ENCODE measurements at regions not wholly inside any gene's neighbourhood (a gene's known extent, or its start where the extent isn't known, plus 50 kb on each side); places are given as distances from the start of the nearest gene placed in this dataset.
"Not testable (repeated sequence)": the region's sequence is repeated elsewhere in the genome, so short reads cannot be mapped to it uniquely, and the experiment has no call there.

DNA sequence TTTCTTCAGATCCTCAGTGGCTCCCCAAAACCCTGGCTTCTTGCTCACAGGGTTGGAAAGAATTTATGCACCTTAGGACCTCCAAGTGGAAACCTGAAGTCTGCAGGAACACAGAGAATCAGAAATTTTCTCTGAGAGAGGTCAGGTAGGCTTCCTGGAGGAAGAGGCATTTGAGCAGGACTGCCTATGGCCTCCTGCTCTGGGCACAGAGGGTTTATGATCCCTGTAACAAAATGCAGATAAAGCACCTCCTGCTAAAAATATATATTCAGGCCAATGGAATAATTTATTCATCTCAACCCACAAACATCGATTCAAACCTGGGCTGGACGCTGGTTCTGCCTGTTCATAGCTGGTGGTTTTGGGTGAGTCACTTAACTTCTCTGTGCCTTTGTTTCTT is 68.1 kb upstream of the FGF3 start:
- no peak for DNase-seq

DNA sequence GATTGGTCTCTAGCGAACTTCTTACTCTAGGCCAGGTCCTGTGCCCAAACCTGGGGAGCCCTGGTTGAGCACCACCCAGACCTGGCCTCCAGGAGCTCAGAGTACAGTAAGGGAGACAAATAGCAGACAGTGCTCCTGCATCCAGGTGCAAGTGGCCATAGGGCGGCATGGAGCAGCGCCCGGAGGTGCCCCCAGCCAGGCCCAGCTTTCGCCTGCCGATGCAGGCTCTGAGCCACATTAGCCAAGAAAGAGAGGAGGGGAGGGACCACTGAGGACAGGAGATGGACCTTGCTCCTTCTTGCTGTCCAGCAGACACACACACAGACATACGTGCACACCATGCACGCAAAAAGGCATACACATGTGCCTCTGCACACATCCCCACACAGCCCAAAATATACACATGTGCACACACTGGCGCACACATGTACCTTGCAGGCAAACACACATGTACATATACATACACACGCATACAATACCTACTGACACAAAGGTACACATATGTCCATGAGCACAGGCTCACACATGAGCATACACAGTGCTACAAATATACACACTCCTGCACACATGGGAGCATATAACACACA is 68.7 kb upstream of the FGF3 start:
- no peak for DNase-seq

DNA sequence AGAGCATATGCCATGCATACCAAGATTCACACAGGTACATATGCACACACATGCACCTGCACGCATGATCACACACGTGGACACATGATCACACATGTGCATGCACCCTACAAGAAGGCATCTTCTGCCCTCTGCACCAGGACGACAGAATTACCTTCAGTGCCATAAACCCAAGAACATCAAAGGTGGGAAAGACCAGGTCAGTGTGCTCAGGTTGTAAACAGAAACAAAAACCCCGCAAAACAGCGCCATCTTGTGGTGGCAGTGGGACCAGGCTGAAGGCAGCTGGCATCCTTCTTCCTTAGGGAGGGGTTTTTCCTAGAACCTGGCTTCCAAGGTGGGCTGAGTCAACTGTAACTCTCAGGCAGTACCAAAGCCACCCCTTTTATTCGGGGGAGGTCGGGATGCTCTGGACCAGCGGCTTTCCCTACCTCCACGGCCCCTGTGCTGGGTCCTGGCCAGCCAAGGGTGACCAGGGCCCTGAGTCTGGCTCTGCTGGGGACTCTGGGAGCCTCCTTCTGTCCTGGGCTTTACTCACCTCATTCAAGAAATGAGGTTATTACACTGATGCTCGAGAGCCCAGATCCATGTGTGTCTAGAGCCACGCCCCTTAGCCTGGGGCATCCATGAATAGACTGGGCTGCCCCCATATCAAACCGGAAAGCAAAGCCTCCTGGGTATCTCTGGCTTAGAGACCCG is 69.4 kb upstream of the FGF3 start:
- DNase-seq: no peak

DNA sequence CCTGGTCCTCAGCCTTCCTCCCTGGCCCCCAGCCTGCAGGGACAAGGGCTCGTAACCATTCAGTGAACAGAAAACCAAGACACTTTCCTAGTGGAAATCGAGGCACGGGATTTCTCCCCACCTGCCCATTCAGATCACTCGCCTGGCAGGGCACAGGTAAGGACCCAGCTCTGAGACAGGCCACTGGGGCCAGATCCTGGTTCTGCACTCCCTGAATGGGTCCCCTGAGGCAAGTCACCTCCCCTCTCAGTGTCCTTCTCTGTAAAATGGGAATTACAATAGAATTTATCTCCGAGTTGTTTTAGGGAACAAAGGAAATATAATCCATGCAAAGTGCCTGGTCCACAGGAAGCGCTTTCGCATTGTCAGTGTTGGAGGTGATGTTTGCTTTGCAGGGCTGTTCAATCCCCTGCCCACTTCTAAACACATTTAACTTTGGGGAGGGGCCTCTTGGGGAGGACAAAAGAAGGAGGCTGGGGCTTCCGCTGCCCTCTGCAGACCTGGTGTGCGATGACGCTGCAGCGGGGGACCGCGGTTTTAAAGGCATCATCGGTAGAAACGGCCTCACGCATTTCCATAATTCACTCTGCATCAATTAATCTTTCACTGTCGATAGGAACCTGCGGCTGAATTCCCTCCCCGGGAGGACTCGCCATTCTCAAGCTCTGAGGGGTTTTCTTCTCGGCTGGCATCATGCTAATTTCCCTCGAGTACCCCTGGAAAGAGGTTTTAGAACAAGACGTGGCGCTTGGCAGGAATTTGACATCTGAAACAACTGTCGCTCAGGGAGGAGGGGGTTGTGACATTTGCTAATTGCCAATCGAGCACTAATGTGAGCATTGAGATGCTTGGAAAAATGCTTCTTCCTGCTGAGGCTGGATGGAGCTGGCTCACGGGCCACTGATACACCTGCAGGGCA is 70.4 kb upstream of the FGF3 start:
- DNase-seq: no peak

DNA sequence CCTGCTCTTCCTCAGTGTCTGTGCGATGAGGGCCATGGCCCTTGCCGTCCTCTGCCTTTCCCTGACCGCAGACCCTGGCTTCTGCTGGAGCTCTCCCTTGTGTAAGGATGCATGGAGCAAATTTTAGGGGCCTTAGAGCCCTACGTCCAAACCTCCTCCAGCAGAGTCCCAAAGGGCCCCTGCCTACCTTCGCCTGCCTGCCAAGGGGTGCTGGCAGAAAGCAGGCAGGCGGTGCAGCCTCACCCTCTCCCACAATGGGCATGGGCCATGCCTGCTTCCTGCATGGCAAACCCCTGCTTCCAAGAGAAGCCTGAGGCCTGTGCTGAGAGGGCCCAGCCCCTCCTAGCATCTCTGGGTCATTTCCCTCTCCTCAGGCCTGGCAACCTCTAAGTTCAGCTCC is 71.3 kb upstream of the FGF3 start:
- DNase-seq: no peak

DNA sequence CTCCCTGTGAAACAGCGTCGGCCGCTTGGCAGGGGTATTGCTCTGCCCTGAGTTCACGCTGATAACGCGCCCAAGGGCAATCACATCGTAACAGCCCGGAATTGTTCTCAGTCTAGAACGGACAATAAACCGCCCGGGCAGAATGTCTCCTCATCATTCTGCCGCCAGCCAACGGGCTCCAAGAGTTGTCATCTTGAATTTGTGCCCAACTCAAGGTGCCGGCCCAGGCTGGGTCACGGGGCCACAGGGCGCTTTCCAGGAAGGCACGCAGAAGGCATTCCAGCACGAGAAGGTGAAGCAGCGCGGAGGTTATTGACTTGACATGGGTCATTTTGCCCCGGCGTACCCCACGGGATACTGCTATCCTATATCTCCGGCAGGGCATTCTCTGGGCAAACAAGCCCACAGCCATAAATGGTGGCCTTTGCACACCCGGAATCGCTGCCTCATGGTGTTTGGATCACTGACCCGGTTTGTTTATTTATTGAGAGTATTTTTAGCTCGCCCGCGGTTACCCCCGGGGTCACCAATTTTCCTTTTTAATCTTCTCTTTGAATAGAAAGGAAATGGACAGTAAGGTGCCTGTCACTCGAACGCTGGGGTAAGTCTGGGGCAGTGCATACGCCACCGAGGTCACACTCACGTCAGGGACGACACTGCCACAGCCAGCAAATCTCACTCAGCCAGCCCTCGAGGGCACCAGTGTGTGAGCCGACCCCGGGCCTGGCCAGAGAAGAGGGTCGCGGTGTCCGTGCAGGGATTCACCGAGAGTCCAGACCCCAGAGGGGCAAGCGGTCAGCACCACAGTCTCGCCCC is 72.4 kb upstream of the FGF3 start:
- no peak for DNase-seq

DNA sequence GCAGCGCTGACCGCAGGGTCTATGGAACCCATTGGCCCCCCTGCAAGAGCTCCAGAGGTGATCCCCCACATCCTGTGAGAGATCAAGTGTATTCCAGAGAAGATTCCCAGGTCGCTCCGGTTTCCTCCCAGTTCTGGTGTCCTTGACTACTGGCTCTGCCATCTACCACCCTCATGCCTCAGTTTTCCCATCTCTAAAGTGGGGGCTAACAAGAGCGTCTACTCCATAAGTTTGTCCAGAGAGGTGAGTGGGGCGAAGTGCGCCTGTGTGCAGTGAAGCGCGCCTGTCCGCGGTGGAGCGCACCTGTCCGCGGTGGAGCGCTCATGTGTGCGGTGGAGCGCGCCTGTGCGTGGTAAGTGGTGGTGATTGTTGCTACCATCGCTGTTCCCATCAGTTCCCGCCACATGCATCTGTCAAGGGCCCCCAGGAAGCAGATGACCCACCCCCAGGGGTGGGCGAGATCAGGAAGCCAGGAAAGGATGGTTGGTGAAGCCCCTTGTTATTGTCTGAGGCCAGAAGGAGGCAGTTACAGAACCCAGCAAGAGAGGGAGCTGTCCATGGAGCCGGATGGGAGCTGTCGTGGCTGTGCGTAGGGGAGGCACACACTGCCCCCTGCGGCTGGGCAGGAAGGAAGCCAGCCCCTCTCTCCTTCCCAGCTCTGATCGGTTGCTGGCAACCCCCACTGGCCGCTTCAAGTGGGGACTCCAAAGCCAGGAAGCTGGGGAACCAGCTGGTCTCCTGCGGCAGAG is 73.2 kb upstream of the FGF3 start:
- no peak for DNase-seq

DNA sequence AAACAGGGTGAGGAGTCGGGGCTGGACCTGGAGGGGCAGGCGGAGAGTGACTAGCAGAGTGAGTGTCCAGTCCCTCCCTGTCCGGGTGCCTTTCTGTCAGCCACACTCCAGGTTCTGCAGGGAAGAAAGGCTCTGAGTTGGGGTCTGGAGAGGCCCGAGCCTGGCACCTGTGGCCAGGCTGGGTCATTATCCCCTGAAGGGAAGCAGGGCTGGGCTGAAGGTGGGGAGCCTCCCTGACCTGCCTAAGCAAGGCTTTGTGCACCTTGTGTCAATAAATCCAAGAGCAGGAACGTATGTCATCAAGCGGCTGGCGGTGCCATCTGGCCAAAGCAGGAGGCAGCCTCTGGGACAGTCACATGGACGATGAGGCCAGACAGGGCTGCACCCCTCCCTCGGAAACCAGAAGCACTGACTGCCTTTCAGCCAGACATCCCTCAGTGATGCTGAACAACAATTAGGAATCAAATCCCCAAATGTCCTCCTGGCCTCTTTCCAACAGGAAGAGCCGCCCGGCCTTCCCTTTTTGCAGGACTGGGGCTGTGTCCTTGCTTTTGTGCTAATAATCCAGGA is 73.9 kb upstream of the FGF3 start:
- no peak for DNase-seq

DNA sequence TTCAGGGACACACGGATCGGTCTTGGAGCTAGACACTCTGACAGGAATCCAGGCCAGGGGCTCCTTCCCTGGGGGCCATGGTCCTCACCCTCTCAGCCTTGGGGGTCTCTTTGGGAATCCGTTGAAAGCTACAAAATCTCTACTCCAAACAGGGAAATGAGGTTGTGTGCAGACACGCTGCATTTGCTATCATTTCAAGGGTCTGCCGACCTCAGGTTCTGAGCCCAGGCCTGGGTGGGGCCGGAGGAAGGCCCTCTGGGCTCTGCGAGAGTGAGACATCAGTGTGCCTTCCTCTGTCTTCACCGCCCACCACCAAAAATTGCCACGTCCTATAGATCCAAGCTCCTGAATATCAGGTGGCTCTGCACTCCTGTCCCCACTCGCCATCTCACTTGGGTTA is 74.4 kb upstream of the FGF3 start:
- DNase-seq: no peak

DNA sequence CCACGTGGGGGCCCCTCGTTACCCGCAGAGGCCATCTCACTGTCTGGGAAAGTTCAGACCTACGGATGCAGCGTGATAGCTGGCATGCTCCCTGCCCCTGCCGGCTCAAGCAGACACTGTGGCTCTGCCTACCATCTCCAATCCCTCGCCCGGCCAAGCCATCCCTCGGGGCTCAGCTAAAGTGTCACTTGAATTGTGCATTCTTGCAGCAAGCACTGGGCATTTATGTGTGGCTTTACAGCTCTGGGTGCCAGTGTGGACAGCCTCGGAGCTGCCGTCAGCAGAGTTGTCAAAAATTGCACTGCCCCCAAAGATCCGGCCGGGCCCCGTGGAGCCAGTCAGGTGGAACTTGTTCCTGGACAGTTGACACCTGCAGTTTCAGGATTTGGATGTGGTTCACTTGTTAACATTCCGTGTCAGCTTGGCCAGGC is 75.0 kb upstream of the FGF3 start:
- DNase-seq: no peak

DNA sequence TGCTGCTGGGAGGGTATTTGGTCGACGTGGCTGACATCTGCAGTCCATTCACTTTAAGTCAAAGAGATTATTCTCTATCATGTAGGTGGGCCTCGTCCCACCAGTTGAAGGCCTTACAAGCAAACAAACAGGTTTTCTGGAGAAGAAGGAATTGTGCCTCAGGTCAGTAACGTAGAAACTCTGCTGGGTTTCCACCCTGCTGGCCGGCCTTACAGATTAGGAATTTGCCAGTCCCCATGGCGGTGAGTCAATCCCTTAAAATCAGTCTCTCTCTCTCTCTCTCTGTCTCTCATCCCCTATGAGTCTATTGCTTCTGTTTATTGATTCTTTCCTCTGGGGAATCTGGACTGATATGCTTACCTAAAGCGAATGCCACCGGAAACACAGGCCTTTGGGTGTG is 75.4 kb upstream of the FGF3 start:
- no peak for DNase-seq

DNA sequence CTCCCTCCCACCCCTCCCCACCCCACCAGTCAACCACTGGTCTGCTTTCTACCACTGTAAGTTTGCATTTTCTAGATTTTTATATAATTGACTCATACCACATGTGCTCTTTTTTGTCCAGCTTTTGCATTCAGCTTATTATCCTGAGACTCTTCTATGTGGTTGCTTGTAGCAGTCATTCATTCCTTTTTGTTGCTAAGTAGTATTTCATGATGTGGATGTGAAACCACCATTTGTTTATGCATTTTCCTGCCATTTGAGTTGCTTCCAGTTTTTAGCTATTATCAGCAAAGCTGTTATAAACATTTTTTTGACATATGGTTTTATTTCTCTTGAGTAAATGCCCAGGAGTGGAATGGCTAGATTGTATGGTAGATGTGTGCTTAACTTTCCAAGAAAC is 77.0 kb upstream of the FGF3 start:
- DNase-seq: no peak

DNA sequence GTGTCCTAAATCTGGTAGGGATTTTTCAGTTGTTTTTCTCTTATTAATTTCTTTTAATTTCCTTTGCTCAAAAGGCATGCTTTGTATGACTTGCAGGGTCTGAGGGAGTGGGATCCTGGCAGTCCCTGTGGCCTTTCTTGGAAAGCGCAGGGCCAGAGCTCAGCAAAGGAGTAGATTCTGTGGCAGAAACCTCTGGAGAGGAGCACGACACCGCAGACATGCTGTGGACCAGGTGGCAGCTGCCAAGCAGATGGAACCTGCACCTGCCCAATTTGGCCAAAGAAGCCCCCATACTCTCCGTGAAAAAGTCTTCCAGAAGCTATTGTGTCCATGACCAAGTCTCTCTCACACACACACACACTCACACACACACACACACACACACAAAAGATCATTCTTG is 78.9 kb upstream of the FGF3 start:
- DNase-seq: no peak

DNA sequence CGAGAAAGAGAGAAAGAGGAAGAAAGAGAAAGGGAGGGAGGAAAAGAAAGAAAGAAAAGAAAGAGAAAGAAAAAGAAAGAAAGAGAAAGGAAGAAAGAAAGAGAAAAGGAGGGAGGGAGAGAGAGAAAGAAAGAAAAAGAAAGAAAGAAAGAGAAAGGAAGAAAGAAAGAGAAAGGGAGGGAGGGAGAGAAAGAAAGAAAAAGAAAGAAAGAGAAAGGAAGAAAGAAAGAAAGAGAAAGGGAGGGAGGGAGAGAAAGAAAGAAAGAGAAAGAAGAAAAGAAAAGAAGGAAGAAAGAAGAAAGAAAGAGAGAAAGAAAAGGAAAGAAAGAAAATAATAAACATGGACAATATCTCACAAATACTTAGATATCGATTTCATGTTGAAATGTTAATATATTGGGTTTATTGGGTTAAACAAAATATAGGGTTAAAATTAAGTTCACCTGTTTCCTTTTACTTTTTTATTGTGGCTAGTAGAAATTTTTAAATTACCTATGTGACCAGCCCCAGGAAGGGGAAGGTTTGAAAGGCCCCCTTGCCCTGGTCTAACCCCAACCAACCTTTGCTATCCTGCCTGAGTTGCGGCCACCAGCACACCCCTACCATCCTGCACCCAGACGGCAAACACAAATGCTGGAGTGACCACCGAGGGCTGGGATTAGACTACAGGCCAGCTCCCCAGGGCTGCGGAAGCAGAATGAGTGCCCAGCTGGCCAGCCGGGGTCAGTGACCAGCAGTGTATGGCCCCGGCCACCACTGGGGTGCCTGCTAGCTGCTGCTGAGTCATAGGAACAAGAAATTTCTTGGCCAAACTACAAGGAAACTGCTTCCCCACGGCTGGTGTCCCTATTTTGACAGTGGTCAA is 81.0 kb upstream of the FGF3 start:
- no peak for DNase-seq

DNA sequence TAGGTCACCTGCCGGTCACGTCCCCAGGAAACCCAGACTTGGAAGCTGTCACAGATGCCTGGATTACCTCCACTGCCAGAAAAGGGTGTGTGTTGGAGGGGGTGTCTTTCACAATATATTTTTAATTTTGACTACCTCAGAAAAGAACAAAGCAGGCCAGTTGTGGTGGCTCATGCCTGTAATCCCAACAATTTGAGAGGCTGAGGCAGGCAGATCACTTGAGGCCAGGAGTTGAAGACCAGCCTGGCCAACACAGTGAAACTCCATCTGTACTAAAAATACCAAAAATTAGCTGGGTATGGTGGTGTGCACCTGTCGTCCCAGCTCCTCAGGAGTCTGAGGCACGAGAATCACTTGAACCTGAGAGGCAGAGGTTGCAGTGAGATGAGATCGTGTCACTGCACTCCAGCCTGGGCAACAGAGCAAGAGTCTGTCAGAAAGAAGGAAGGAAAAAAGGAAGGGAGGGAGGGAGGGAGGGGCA is 81.6 kb upstream of the FGF3 start:
- DNase-seq: not testable (repeated sequence)

DNA sequence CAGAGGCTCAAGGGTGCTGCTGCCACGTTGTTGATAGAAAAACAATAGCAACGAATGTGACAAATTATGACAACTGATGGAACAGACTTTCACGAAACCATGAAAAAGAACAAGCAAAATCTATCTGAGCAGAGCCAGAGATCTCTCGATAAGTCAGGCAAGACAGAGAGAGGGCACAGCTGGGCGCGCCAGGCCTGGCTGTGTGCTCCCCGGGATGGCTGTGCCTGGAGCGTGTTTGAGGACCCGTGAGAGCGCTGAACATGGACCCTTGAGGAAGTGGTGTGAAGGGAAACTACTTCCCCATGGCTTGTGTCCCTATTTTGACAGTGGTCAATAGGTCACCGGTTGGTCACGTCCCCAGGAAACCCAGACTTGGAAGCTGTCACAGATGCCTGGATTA is 83.1 kb upstream of the FGF3 start:
- no peak for DNase-seq

DNA sequence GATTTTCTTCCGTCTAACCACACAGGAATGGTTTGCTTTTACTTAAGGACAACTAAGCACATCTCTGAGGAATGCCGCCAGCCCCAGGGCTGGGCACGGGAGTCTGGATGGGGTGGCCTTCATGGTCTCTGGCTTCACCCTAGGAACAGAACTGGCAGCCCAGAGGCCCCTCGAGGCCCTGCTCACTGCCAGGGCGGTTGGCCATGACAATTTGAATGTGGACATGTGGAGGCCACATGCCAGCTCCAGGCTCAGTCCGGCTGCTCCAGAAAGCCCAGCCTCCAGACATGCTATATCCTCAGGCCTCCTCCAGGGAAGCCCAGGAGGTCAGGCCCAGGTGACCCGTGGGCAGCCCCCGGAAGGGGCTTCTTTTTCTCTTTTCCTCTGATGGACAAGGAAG is 84.0 kb upstream of the FGF3 start:
- DNase-seq: no peak

DNA sequence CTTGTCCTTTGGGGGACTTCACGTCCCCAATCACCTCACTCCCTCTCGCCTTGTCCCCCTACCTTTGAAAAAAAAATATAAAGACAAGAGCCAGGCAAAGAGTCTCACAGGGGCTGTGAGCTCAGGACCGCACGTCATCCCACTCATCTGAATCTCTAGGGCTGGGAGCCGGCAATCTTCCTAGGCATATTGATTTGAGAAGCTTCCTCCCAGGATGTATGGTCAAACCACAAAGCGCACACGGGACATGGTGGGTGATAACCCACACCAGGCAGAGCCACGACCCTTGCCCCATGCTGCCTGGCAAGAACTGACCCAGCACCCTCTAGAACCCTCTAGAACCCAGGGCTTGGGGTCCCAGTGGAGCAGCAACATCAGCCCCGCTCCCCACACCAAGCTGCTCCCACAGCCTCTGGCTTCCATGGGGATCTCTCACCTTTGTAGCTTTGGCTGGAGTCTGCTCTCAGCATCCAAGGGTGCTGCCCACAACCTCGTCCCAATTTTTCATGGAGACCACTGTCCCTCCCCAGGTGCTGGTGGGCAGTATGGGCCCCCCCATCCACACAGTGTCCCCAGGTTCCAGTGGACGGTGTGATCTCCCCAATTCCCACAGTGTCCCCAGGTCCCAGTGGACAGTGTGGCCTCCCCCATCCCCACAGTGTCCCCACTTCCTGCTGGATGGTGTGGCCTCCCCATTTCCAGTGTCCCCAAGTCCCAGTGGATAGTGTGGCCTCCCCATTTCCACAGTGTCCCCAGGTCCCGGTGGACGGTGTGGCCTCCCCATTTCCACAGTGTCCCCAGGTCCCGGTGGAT is 85.2 kb upstream of the FGF3 start:
- DNase-seq: no peak

DNA sequence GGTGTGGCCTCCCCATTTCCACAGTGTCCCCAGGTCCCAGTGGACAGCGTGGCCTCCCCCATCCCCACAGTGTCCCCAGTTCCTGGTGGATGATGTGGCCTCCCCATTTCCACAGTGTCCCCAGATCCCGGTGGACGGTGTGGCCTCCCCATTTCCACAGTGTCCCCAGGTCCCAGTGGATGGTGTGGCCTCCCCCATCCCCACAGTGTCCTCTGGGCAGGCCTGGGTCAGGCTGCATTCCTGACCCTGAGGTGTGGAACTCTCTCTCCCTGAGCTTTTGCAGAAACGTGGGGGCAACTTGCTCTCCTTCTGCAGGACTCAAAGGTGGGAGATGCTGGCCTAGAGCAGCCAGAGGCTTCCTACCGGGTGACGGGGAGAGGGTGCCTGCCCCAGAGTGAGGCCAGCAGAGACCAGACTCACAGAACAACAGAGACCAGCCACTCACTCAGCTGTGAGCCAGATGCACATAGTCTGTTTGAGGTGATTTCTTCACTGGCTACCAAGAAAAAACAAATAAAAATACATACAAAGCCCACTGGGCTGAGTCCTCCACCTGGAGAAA is 85.8 kb upstream of the FGF3 start:
- DNase-seq: no peak
